ENCODE measurements at regions not wholly inside any gene's neighbourhood (a gene's known extent, or its start where the extent isn't known, plus 50 kb on each side); places are given as distances from the start of the nearest gene placed in this dataset.

DNA sequence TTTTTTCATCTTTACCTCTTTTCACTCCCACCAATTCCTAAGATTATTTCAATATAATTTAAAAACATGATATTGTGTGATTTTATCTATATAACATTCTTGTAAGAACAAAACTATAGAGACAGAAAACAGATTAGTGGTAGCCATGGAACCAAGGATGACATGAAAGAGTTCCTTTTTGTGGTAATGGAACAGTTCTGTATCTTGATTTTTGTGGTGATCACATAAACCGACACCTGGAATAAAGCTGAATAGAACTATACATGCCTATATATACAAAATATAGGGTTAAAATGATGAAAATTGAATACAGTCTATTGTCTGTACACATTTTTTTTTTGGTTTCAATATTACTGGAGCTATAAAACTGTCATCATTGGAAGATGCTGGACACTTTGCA is 945.4 kb downstream of the SI start:
- intact Hi-C loops (cut with DNase I): no loop called here
- Histone ChIP-seq H3K36me3 (no peaks in the 10 kb centered on the region), H3K9me3 (no peaks in the 10 kb centered on the region), H3K4me1 (no peaks in the 10 kb centered on the region), H3K27ac (no peak overlapping the region), H3K4me3 (no peak overlapping the region), H3K27me3 (ENCODE audit: low read depth) (no peaks in the 10 kb centered on the region)
- ATAC-seq (no peak), DNase-seq (no peak)
- TF ChIP-seq, protein P1, sequence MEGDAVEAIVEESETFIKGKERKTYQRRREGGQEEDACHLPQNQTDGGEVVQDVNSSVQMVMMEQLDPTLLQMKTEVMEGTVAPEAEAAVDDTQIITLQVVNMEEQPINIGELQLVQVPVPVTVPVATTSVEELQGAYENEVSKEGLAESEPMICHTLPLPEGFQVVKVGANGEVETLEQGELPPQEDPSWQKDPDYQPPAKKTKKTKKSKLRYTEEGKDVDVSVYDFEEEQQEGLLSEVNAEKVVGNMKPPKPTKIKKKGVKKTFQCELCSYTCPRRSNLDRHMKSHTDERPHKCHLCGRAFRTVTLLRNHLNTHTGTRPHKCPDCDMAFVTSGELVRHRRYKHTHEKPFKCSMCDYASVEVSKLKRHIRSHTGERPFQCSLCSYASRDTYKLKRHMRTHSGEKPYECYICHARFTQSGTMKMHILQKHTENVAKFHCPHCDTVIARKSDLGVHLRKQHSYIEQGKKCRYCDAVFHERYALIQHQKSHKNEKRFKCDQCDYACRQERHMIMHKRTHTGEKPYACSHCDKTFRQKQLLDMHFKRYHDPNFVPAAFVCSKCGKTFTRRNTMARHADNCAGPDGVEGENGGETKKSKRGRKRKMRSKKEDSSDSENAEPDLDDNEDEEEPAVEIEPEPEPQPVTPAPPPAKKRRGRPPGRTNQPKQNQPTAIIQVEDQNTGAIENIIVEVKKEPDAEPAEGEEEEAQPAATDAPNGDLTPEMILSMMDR (IDR thresholded peaks at IDR 0.05): no peak

DNA sequence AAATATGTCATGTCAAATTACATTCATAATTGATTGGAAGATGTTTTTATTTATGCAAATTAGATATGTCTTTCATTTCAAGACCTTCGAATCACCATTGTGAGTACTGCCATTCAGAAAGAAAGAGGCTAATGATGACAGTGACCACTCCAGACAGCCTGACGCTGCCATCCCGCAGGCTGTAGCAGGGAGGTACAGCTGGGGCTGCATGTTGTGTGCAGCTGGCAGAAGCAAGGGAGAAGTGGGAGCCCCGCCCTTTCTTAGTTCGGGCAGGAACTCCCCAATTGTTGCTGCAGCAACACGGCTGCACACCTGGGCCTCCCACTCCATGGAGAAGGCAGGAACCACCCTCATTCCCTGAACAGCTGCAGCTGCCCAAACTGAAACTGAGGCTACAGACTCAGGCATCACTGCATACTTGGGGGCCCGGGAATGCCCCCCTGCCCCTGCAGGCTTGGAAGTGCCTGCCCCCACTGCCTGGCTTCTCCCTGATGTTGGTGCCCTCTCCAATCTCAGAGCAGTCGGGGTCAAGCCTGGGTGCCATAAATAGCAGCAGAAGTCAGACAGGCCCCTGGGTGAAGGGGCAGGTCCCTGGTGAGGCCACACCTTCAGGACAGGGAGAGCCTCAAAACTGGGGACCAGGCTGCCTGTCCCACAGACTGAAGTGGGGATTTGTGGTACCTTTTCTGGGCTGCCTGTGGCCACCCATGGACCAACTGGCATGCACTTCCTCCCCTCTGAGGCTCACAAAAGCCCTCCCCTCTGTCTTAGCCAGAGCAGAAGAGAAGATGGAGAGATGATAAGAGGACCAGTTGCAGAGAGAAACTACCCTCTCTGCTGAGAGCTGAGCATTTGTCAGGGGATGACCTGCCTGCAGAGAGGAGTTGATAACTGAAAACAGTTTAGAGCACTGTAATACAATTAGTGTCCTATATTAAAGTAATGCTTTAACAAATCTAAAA is 964.6 kb downstream of the SI start:
- Histone ChIP-seq H3K36me3 (no peaks in the 10 kb centered on the region), H3K27me3 (ENCODE audit: low read depth) (no peaks in the 10 kb centered on the region), H3K4me1 (no peaks in the 10 kb centered on the region), H3K27ac (no peak overlapping the region), H3K4me3 (no peak overlapping the region), H3K9me3 (no peaks in the 10 kb centered on the region)
- ATAC-seq (no peak), DNase-seq (no peak)
- intact Hi-C loops (cut with DNase I): no loop called here
- TF ChIP-seq, protein P1 (IDR thresholded peaks at IDR 0.05): no peak

DNA sequence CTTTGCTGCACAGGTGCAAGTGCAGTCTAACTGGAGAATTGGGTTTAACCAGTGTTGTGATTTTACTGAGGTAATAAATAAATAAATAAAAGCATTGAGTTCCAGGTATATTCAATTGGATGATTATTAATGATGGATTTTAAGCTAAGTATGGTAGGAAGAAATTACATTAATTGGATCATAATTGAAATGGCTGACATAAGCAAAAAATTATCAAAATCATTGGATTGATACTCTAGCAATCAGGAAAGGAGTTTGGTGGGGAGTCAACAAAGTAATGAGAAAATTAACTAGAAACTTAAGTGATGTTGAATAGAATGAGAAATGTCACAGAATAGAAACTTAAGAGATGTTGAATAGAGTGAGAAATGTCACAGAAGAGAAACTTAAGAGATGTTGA is 981.9 kb downstream of the SI start:
- no peaks in the 10 kb centered on the region for H3K36me3 ChIP-seq
- TF ChIP-seq, protein P1 (IDR thresholded peaks at IDR 0.05): no peak
- no peaks in the 10 kb centered on the region for H3K9me3 ChIP-seq
- no peaks in the 10 kb centered on the region for H3K4me1 ChIP-seq
- DNase-seq (no peak), ATAC-seq (no peak)
- no peak overlapping the region for H3K4me3 ChIP-seq
- intact Hi-C loops (cut with DNase I): no loop called here
- no peak overlapping the region for H3K27ac ChIP-seq
- no peaks in the 10 kb centered on the region for H3K27me3 ChIP-seq (ENCODE audit: low read depth)

DNA sequence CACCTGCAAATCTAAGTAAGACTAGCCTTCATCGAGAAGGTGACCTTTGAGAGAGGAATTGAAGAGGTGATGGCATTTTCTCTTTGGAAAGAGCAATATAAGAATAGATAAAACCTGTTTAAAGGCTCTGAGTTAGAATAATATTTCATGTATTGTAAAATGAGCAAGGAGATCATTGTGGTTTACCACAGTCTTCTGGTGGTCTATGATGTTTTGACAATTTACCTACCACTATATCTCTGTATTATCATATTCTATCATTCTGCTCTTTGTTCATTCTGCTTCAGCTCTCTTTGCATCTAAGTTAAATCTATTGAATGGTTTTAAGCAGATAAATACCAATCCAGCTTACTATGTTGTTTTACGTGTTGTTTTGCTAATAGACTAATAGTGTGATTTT is 982.3 kb downstream of the SI start:
- Histone ChIP-seq H3K4me1 (no peaks in the 10 kb centered on the region), H3K36me3 (no peaks in the 10 kb centered on the region), H3K4me3 (no peak overlapping the region), H3K27ac (no peak overlapping the region), H3K27me3 (ENCODE audit: low read depth) (no peaks in the 10 kb centered on the region), H3K9me3 (no peaks in the 10 kb centered on the region)
- DNase-seq (no peak), ATAC-seq (no peak)
- intact Hi-C loops (cut with DNase I): no loop called here
- TF ChIP-seq, protein P1 (IDR thresholded peaks at IDR 0.05): no peak

DNA sequence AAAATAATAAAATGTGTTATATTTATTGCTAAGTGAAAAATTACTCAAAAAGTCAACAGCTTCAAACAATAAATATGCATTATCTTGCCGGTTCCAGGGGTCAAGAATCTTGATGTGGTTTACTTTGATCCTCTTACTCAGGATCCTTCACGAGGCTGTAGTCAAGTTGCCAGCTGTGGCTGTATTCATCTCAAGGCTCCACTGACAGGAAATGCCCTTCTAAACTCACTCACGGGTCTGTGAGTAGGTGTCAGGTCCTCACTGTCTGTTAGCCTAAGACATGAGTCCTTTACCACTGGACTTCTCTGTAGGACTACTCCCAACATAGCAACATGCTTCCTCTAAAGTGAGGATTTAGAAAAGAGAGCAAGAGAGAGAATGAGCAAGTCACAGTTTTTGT is 983.0 kb downstream of the SI start:
- intact Hi-C loops (cut with DNase I): no loop called here
- Histone ChIP-seq H3K36me3 (no peaks in the 10 kb centered on the region), H3K4me3 (no peak overlapping the region), H3K27me3 (ENCODE audit: low read depth) (no peaks in the 10 kb centered on the region), H3K27ac (no peak overlapping the region), H3K9me3 (no peaks in the 10 kb centered on the region), H3K4me1 (no peaks in the 10 kb centered on the region)
- DNase-seq: no peak
- ATAC-seq: no peak
- TF ChIP-seq, protein P1 (IDR thresholded peaks at IDR 0.05): no peak

All from lower lobe of right lung (tissue), 2 donors.